ENCODE measurements at regions not wholly inside any gene's neighbourhood (a gene's known extent, or its start where the extent isn't known, plus 50 kb on each side); places are given as distances from the start of the nearest gene placed in this dataset.

- ChIA-PET CTCF (no interaction called here), POLR2A (no interaction called here)
- Histone ChIP-seq H3K4me3 (ENCODE audit: control extremely low read depth in 1 of 5, extremely low read depth in 1 of 5, insufficient read depth in 1 of 5, low read depth in 2 of 5, low read length in 4 of 5) (no peak overlapping the region), H4K20me1 (ENCODE audit: control insufficient read depth, insufficient read depth, low read length, poor library complexity, severe bottlenecking) (no peaks in the 10 kb centered on the region), H3K9ac (ENCODE audit: low read length) (no peak overlapping the region), H2AFZ (ENCODE audit: insufficient read depth, low read depth, low read length, poor library complexity, severe bottlenecking) (no peak overlapping the region), H3K27me3 (replicated peaks in 1 of 4; ENCODE audit: control extremely low read depth in 1 of 4, control insufficient read depth in 3 of 4, insufficient read depth in 4 of 4, low read length in 3 of 4) (no peaks in the 10 kb centered on the region), H3K4me1 (ENCODE audit: control insufficient read depth in 2 of 2, insufficient read depth in 2 of 2, low read length in 2 of 2) (no peaks in the 10 kb centered on the region), H3K79me2 (ENCODE audit: control insufficient read depth, insufficient read depth, low read length) (no peaks in the 10 kb centered on the region), H3K27ac (ENCODE audit: low read length in 2 of 2) (no peak overlapping the region), H3K4me2 (replicated peaks; ENCODE audit: low read depth, low read length, poor library complexity, severe bottlenecking) (no peak overlapping the region), H3K9me3 (ENCODE audit: control extremely low read depth in 1 of 3, control insufficient read depth in 2 of 3, insufficient read depth in 1 of 3, low read length in 2 of 3) (peaks cover 0 to 5% (median 0%) of the 10 kb centered on the region in 3 donors), H3K36me3 (replicated peaks in 1 of 2; ENCODE audit: control extremely low read depth in 1 of 2, control insufficient read depth in 1 of 2, extremely low read depth in 1 of 2, insufficient read depth in 2 of 2, low read length in 1 of 2) (no peaks in the 10 kb centered on the region)
- H3K27ac Mint-ChIP-seq: no peak overlapping the region
- no peak for DNase-seq
- no peak overlapping the region for H3K4me3 Mint-ChIP-seq
- no peaks in the 10 kb centered on the region for H3K27me3 Mint-ChIP-seq
- 80% methylated on average over 1 of the region's 4 CpGs for WGBS (ENCODE audit: insufficient coverage)
- intact Hi-C loops (cut with micrococcal nuclease): no loop called here
- no peaks in the 10 kb centered on the region for H3K4me1 Mint-ChIP-seq
- peaks cover 3% of the 10 kb centered on the region for H3K9me3 Mint-ChIP-seq (ENCODE audit: insufficient read depth)
- ATAC-seq (ENCODE audit: low read depth): no peak
- TF ChIP-seq, protein P1, sequence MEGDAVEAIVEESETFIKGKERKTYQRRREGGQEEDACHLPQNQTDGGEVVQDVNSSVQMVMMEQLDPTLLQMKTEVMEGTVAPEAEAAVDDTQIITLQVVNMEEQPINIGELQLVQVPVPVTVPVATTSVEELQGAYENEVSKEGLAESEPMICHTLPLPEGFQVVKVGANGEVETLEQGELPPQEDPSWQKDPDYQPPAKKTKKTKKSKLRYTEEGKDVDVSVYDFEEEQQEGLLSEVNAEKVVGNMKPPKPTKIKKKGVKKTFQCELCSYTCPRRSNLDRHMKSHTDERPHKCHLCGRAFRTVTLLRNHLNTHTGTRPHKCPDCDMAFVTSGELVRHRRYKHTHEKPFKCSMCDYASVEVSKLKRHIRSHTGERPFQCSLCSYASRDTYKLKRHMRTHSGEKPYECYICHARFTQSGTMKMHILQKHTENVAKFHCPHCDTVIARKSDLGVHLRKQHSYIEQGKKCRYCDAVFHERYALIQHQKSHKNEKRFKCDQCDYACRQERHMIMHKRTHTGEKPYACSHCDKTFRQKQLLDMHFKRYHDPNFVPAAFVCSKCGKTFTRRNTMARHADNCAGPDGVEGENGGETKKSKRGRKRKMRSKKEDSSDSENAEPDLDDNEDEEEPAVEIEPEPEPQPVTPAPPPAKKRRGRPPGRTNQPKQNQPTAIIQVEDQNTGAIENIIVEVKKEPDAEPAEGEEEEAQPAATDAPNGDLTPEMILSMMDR (IDR thresholded peaks at IDR 0.05): no peak
- no peak for TF ChIP-seq EZH2 (IDR thresholded peaks at IDR 0.05; ENCODE audit: borderline replicate concordance, insufficient read depth, low read depth, low read length, poor library complexity, severe bottlenecking)
These were observed 711.9 kb upstream of the TMEM132C start for GRCh38 chr12:127555071-127555470.

DNA sequence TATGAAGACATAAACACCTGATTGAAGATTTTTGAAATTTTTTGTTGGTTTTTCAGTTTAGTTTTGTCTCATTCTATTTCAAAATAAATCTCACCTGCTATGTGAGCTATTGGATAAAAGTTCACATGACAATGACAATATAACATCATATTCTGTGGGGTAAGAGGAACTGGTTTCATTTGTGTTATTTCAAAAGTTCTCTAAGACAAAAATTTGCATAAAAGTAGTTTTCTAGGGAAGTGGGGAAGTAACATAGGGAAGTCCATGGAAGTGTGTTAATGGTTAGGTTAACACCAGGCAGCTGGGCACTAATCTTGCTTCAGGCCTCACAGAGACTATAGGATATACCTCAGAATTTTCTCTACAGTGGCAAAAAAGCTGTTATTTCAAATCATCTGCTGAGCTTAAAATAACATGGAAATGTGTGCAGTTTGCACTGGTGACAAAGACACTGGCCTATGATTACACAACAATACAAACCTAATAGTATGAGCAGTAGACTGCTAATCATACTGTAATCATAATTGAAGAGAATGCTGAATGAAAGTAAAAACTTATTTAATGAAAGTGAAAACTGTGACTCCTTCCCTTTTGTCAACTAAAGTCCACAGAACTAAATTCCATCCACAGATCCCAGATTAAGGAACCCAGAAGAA lies 710.6 kb upstream of the TMEM132C start:
- intact Hi-C loops (cut with micrococcal nuclease): no loop called here
- no peaks in the 10 kb centered on the region for H3K27me3 ChIP-seq (replicated peaks in 1 of 4; ENCODE audit: control extremely low read depth in 1 of 4, control insufficient read depth in 3 of 4, insufficient read depth in 4 of 4, low read length in 3 of 4)
- no peak for ATAC-seq (ENCODE audit: low read depth)
- Mint-ChIP-seq H3K4me3 (no peak overlapping the region), H3K27ac (no peak overlapping the region), H3K4me1 (no peaks in the 10 kb centered on the region), H3K9me3 (ENCODE audit: insufficient read depth) (no peaks in the 10 kb centered on the region), H3K27me3 (no peaks in the 10 kb centered on the region)
- no peaks in the 10 kb centered on the region for H3K36me3 ChIP-seq (replicated peaks in 1 of 2; ENCODE audit: control extremely low read depth in 1 of 2, control insufficient read depth in 1 of 2, extremely low read depth in 1 of 2, insufficient read depth in 2 of 2, low read length in 1 of 2)
- no peak overlapping the region for H2AFZ ChIP-seq (ENCODE audit: insufficient read depth, low read depth, low read length, poor library complexity, severe bottlenecking)
- no peaks in the 10 kb centered on the region for H3K4me1 ChIP-seq (ENCODE audit: control insufficient read depth in 2 of 2, insufficient read depth in 2 of 2, low read length in 2 of 2)
- POLR2A ChIA-PET: no interaction called here
- no peak overlapping the region for H3K4me3 ChIP-seq (ENCODE audit: control extremely low read depth in 1 of 5, extremely low read depth in 1 of 5, insufficient read depth in 1 of 5, low read depth in 2 of 5, low read length in 4 of 5)
- no peak overlapping the region for H3K27ac ChIP-seq (ENCODE audit: low read length in 2 of 2)
- H3K9ac ChIP-seq (ENCODE audit: low read length): no peak overlapping the region
- H4K20me1 ChIP-seq (ENCODE audit: control insufficient read depth, insufficient read depth, low read length, poor library complexity, severe bottlenecking): no peaks in the 10 kb centered on the region
- no peak for DNase-seq
- H3K9me3 ChIP-seq (ENCODE audit: control extremely low read depth in 1 of 3, control insufficient read depth in 2 of 3, insufficient read depth in 1 of 3, low read length in 2 of 3): peaks cover 0 to 5% (median 0%) of the 10 kb centered on the region in 3 donors
- TF ChIP-seq EZH2 (IDR thresholded peaks at IDR 0.05; ENCODE audit: borderline replicate concordance, insufficient read depth, low read depth, low read length, poor library complexity, severe bottlenecking): no peak
- TF ChIP-seq, protein P1 (IDR thresholded peaks at IDR 0.05): no peak
- CTCF ChIA-PET: no interaction called here
- H3K79me2 ChIP-seq (ENCODE audit: control insufficient read depth, insufficient read depth, low read length): no peaks in the 10 kb centered on the region
- H3K4me2 ChIP-seq (replicated peaks; ENCODE audit: low read depth, low read length, poor library complexity, severe bottlenecking): no peak overlapping the region

All from B cell (primary cell).